Adrenal gland (tissue), 5 donors: ENCODE measurements at regions not wholly inside any gene's neighbourhood (a gene's known extent, or its start where the extent isn't known, plus 50 kb on each side); places are given as distances from the start of the nearest gene placed in this dataset.

ENCODE experiments used
- POLR2A ChIP-seq, 2 donors: fragments of 450-650 bp; IDR thresholded peaks; one replicate each; pipeline ENCODE4 v1.6.1; 2017; ENCODE audit warnings: antibody characterized with exemption in 2 of 2, mild to moderate bottlenecking in 2 of 2, moderate library complexity in 1 of 2
- TF ChIP-seq, protein P1 (sequence below), 6 experiments: fragments of 450-650 bp in 4 of 6; fragments of 200-600 bp in 2 of 6; sonication (generic) in 1 of 6; IDR thresholded peaks; 1 replicate in 5 of 6; 2 replicates in 1 of 6; pipeline versions ENCODE4 v1.5.1 to v1.8.0; 2016 to 2021; ENCODE audit warnings: antibody characterized with exemption in 6 of 6, mild to moderate bottlenecking in 2 of 6, moderate library complexity in 1 of 6
- donor health status: DM: no; HTN: no; CAD: no.

DNA sequence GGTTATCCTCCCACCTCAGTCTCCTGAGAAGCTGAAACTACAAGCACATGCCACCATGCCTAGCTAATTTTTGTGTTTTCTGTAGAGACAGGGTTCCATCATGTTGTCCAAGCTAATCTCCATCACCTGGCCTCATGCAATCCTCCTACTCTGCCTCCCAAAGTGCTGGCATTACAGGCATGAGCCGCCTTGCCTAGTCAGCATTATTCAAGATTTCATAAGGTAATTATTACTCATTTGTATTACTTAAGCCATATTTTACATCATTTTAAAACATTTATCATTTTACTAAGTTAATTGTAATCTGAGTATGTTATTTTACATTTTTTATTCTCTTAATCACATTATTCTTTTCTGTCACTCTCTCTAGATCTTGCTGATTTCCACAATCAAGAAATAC, 1575.6 kb downstream of the NCAM2 start:
- TF ChIP-seq, protein P1, sequence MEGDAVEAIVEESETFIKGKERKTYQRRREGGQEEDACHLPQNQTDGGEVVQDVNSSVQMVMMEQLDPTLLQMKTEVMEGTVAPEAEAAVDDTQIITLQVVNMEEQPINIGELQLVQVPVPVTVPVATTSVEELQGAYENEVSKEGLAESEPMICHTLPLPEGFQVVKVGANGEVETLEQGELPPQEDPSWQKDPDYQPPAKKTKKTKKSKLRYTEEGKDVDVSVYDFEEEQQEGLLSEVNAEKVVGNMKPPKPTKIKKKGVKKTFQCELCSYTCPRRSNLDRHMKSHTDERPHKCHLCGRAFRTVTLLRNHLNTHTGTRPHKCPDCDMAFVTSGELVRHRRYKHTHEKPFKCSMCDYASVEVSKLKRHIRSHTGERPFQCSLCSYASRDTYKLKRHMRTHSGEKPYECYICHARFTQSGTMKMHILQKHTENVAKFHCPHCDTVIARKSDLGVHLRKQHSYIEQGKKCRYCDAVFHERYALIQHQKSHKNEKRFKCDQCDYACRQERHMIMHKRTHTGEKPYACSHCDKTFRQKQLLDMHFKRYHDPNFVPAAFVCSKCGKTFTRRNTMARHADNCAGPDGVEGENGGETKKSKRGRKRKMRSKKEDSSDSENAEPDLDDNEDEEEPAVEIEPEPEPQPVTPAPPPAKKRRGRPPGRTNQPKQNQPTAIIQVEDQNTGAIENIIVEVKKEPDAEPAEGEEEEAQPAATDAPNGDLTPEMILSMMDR (IDR thresholded peaks at IDR 0.05): no peak
- no peak for TF ChIP-seq POLR2A (IDR thresholded peaks at IDR 0.05)
